AG04449 (cell line): ENCODE measurements at regions not wholly inside any gene's neighbourhood (a gene's known extent, or its start where the extent isn't known, plus 50 kb on each side); places are given as distances from the start of the nearest gene placed in this dataset.

Source experiments
- CTCF ChIA-PET: fragments of 350-600 bp; formaldehyde crosslinking; extraction: SDS; loops from one replicate; lab custom pipeline; 2021; ENCODE audit warnings: antibody characterized with exemption; lab: Yijun Ruan, JAX
- POLR2A ChIA-PET: fragments of 400-600, 350-600 bp; formaldehyde crosslinking; extraction: SDS; loops from one replicate; lab custom pipeline; 2020; ENCODE audit warnings: antibody characterized with exemption, inconsistent platforms; lab: Yijun Ruan, JAX
- DNase-seq: peaks from one replicate; pipeline ENCODE4 v3.0.0-alpha.2; 2010; ENCODE audit warnings: low read depth, low spot score
- H3K4me3 ChIP-seq: 2 replicates; pipeline ENCODE4 v1.5.1; 2011; ENCODE audit warnings: low read depth, mild to moderate bottlenecking, control low read depth, low read length
- TF ChIP-seq, protein P1 (sequence below): IDR thresholded peaks from one replicate; pipeline ENCODE4 v1.5.1; 2011; ENCODE audit warnings: mild to moderate bottlenecking, moderate library complexity, low read length, control low read depth, inconsistent platforms; ENCODE audit not compliant: insufficient read depth; ENCODE audit errors: missing control alignments

DNA sequence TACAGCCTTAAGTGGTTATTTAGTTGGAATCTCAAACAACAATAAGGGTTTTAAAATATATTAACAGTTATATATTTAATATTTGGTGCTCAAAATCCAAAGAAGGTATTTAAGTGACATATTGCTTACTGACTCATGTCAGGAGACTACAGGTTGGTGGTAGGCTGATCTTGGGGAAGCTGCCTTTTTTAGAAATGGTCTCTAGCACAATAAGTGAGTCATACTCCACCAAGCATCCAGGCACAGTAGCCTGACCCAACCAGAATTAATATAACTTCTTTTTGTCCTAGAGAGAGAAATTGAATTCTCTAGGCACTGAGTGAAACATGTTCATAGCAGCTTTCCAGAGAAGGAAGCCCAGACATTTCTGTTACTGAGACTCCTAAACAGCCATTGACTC lies 868.5 kb upstream of the TENM4 start:
- TF ChIP-seq, protein P1, sequence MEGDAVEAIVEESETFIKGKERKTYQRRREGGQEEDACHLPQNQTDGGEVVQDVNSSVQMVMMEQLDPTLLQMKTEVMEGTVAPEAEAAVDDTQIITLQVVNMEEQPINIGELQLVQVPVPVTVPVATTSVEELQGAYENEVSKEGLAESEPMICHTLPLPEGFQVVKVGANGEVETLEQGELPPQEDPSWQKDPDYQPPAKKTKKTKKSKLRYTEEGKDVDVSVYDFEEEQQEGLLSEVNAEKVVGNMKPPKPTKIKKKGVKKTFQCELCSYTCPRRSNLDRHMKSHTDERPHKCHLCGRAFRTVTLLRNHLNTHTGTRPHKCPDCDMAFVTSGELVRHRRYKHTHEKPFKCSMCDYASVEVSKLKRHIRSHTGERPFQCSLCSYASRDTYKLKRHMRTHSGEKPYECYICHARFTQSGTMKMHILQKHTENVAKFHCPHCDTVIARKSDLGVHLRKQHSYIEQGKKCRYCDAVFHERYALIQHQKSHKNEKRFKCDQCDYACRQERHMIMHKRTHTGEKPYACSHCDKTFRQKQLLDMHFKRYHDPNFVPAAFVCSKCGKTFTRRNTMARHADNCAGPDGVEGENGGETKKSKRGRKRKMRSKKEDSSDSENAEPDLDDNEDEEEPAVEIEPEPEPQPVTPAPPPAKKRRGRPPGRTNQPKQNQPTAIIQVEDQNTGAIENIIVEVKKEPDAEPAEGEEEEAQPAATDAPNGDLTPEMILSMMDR = no peak
- ChIA-PET POLR2A (no interaction called here), CTCF (no interaction called here)
- DNase-seq = no peak
- H3K4me3 ChIP-seq = no peak overlapping the region

GRCh38 chr11:80307676-80308075 lies 866.8 kb upstream of the TENM4 start:
- no peak overlapping the region for H3K4me3 ChIP-seq
- TF ChIP-seq, protein P1 = no peak
- no peak for DNase-seq
- ChIA-PET POLR2A (no interaction called here), CTCF (no interaction called here)

DNA sequence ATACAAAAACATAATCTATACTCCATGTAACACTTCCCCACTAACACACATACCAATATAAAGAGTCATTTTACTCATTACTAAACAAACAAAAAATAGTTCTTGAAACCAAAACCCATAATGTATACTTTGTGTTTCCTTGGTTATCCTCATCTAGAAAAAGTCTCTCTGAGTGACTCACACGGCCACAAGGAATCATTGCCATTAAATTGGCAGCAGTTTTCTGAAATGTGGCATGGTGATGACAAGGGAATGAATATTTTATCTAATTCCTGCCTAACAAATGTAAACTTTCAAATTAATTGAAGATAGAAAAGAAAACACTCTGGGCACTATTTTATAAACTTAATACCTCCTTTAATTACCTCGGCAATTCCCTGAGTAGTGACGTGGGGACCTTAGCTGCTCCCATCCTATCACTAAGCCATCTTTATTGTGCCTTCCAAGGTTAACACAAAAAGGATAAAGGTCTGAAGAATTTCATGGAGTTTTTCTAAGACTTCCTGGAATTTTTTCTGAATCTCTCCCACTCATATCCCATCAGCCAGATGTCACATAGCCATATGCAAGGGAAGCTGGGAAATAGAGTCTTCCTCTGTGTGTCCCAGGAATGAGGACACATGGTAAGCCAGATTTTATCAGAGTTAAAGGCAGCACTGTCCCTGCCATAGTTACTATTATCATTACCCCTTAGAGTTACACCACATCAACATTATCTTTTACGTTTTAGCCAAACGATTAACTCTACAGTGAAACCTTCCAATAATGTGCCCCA lies 857.2 kb upstream of the TENM4 start:
- POLR2A ChIA-PET = no interaction called here
- peak; percentile 34 for DNase-seq
- CTCF ChIA-PET = no interaction called here
- H3K4me3 ChIP-seq = no peak overlapping the region
- TF ChIP-seq, protein P1 = no peak

DNA sequence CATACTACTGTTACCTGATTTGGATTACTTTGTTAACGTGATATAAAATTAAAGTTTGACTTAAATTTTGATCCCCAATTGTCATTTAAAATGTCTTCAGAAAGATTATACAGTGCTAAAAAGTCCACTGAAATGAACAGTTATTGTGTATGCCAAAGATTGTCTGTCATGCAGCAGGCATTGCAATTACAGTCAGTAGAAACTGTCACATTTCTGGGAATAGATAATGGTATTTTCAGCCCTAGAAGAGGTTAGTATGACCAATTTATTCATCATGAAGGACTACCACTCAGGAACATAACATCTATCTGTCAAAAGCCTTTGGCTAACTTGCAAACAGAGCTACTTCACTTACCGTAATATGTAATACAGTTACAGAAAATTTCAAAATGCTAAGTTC lies 852.5 kb upstream of the TENM4 start:
- TF ChIP-seq, protein P1 = no peak
- ChIA-PET POLR2A (no interaction called here), CTCF (no interaction called here)
- H3K4me3 ChIP-seq = no peak overlapping the region
- DNase-seq = no peak

- TF ChIP-seq, protein P1 = no peak
- no peak for DNase-seq
- ChIA-PET CTCF (no interaction called here), POLR2A (no interaction called here)
- no peak overlapping the region for H3K4me3 ChIP-seq
Measured at GRCh38 chr11:80284946-80285785, 844.3 kb upstream of the TENM4 start.

DNA sequence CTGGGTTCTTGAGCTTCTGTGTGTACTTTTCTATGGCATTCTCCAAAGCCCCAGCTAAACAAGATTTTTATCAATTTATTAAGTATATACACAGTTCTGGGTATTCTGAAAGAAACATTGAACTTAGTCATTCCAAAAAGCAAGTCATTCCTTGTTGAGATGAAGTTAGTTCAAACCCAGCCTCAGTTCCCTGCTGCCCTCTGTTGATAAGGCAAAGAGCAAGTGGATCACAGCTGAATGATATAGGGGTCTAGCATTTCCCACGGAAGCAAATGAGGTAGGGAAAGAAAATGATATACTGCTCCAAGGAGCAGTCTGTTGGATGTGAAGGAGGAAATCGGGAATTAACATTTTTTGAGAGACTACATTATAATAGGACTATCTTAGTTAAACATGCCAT lies 841.8 kb upstream of the TENM4 start:
- no peak overlapping the region for H3K4me3 ChIP-seq
- no peak for DNase-seq
- POLR2A ChIA-PET = no interaction called here
- CTCF ChIA-PET = no interaction called here
- TF ChIP-seq, protein P1 = no peak
